ENCODE measurements at regions not wholly inside any gene's neighbourhood (a gene's known extent, or its start where the extent isn't known, plus 50 kb on each side); places are given as distances from the start of the nearest gene placed in this dataset.
A peak's percentile ranks its signal among the peaks of the same experiment; 100 is the strongest.

DNA sequence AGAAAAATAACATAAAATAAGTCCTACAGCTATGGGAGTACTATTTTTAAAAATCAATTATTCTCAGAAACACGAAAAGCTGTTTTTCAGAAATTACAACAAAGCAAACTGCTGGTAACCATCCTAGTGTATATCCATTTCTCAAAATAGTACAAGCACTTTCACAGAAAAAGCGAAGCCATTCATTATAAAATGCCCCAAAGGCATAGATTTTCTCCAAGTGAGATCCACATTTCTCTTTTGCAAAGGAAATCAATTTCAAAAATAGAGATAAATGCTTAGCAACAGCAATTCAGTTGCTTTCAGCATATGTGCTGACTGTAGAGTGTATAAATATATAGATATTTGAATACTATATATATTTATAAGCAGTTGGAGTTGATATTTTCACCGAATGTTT lies 1266.3 kb downstream of the SI start:
- Histone ChIP-seq H3K27ac (ENCODE audit: low read depth, low read length) (no peak overlapping the region), H2AK5ac (ENCODE audit: low read length) (no peak overlapping the region), H2BK5ac (ENCODE audit: low read length) (no peak overlapping the region)

DNA sequence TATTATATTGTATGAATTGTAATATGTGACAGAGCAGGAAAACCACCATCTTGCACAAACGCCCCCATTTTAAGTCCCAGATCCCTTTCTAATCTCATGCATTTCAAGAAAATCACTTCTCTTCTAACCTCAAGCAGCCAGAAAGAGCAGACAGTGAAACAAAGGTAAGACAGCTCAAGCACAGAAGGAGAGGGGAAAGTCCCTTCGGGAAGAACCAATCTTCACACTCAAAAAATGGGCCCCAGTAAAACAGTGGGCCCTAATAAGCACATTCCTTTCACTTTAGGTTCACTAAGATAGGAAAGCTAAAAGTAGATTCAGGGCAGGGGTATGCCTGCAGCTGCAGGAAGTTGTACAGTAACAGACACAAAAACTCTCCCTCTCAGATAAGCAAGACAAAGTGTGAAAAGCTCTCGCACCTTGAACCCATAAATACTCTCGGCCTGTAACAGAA lies 1268.7 kb downstream of the SI start:
- Histone ChIP-seq H4K8ac (ENCODE audit: low read depth, low read length) (no peak overlapping the region), H2BK5ac (ENCODE audit: low read length) (no peak overlapping the region), H3K36me3 (ENCODE audit: control insufficient read depth, insufficient read depth, low read length) (no peaks in the 10 kb centered on the region), H4K5ac (ENCODE audit: low read length) (no peak overlapping the region), H3K56ac (ENCODE audit: low read length) (no peak overlapping the region), H3K4me1 (ENCODE audit: control insufficient read depth, low read depth, low read length) (no peaks in the 10 kb centered on the region), H3K4ac (ENCODE audit: low read depth, low read length) (no peak overlapping the region), H3K4me2 (ENCODE audit: low read length) (no peak overlapping the region), H2BK120ac (ENCODE audit: low read depth, low read length) (no peak overlapping the region), H2AK5ac (ENCODE audit: low read length) (no peak overlapping the region), H3K79me1 (ENCODE audit: low read length) (no peaks in the 10 kb centered on the region), H3K9ac (ENCODE audit: low read length) (no peak overlapping the region), H3K23ac (ENCODE audit: low read length) (no peak overlapping the region), H3K27me3 (ENCODE audit: insufficient read depth, low read length, poor library complexity) (no peaks in the 10 kb centered on the region), H3K79me2 (ENCODE audit: control insufficient read depth, insufficient read depth, low read length) (no peaks in the 10 kb centered on the region), H2BK15ac (replicated peaks; ENCODE audit: low read depth) (no peak overlapping the region), H3K18ac (ENCODE audit: low read length) (no peak overlapping the region), H3K27ac (ENCODE audit: low read depth, low read length) (no peak overlapping the region), H3K4me3 (ENCODE audit: low read length) (no peak overlapping the region)
- peak; percentile 25 for DNase-seq
- WGBS (ENCODE audit: extremely low coverage, insufficient coverage, low lambda C conversion rate): no CpG with 5 or more reads among the region's 4 CpGs

More for the DNA sequence above, 1266.3 kb downstream of the SI start:
- Histone ChIP-seq H3K23ac (ENCODE audit: low read length) (no peak overlapping the region), H3K4me3 (ENCODE audit: low read length) (no peak overlapping the region), H3K79me2 (ENCODE audit: control insufficient read depth, insufficient read depth, low read length) (no peaks in the 10 kb centered on the region), H4K8ac (ENCODE audit: low read depth, low read length) (no peak overlapping the region), H3K4ac (ENCODE audit: low read depth, low read length) (no peak overlapping the region), H3K9ac (ENCODE audit: low read length) (no peak overlapping the region), H2BK120ac (ENCODE audit: low read depth, low read length) (no peak overlapping the region), H3K18ac (ENCODE audit: low read length) (no peak overlapping the region), H2BK15ac (replicated peaks; ENCODE audit: low read depth) (no peak overlapping the region), H3K56ac (ENCODE audit: low read length) (no peak overlapping the region), H4K5ac (ENCODE audit: low read length) (no peak overlapping the region), H3K79me1 (ENCODE audit: low read length) (no peaks in the 10 kb centered on the region), H3K27me3 (ENCODE audit: insufficient read depth, low read length, poor library complexity) (no peaks in the 10 kb centered on the region), H3K4me2 (ENCODE audit: low read length) (no peak overlapping the region), H3K4me1 (ENCODE audit: control insufficient read depth, low read depth, low read length) (no peaks in the 10 kb centered on the region), H3K36me3 (ENCODE audit: control insufficient read depth, insufficient read depth, low read length) (no peaks in the 10 kb centered on the region)
- no peak for DNase-seq
- no CpG with 5 or more reads among the region's 3 CpGs for WGBS (ENCODE audit: extremely low coverage, insufficient coverage, low lambda C conversion rate)

DNA sequence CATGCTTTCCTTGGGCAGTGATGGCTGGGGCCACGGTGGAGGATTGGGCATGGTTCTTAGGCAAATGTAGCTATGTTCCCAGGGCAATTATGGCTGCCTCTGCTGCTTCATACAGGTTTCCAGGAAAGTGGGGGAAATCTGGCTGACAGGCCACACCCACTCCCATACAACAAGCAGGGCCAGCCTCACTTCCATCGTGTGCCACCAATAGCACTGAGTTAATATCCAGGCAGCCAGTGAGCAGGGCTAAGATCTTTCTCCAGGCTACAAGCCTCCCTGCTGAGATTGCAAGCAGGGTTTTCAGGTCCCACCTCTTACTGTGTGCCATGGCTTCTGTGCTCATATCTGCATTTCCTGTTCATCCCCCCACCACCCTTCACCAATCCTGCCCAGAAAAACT lies 1291.9 kb downstream of the SI start:
- no peaks in the 10 kb centered on the region for H3K79me2 ChIP-seq (ENCODE audit: control insufficient read depth, insufficient read depth, low read length)

DNA sequence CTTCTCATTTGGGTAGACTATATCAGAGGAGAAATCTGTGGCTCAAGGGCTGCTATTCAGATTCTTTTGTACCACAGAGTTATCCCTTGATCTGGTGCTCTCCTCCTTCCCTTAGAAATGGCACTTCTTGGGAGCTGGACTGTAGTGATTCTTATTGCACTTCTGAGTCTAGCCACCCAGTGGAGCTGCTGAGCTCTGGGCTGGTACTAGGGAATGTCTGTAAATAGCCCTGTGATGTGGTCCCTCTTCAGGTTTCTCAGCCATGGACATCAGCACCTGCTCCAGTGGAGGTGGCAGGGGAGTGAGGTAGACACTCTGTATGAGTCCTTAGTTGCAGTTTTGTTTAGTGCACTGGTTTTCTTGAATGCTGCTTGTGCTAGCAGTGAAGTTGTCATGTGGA lies 1292.6 kb downstream of the SI start:
- no peak overlapping the region for H3K18ac ChIP-seq (ENCODE audit: low read length)
- H3K56ac ChIP-seq (ENCODE audit: low read length): no peak overlapping the region
- H3K9ac ChIP-seq (ENCODE audit: low read length): no peak overlapping the region
- no peak overlapping the region for H4K8ac ChIP-seq (ENCODE audit: low read depth, low read length)
- H3K27ac ChIP-seq (ENCODE audit: low read depth, low read length): no peak overlapping the region
- no peak overlapping the region for H2BK15ac ChIP-seq (replicated peaks; ENCODE audit: low read depth)
- no peaks in the 10 kb centered on the region for H3K79me1 ChIP-seq (ENCODE audit: low read length)
- H3K4me2 ChIP-seq (ENCODE audit: low read length): no peak overlapping the region
- no peak overlapping the region for H2BK120ac ChIP-seq (ENCODE audit: low read depth, low read length)
- H4K5ac ChIP-seq (ENCODE audit: low read length): no peak overlapping the region
- H3K4me1 ChIP-seq (ENCODE audit: control insufficient read depth, low read depth, low read length): no peaks in the 10 kb centered on the region
- H3K27me3 ChIP-seq (ENCODE audit: insufficient read depth, low read length, poor library complexity): no peaks in the 10 kb centered on the region
- H2AK5ac ChIP-seq (ENCODE audit: low read length): no peak overlapping the region
- no peak overlapping the region for H3K23ac ChIP-seq (ENCODE audit: low read length)
- no peak overlapping the region for H3K4ac ChIP-seq (ENCODE audit: low read depth, low read length)
- DNase-seq: peak; percentile 73
- H3K4me3 ChIP-seq (ENCODE audit: low read length): no peak overlapping the region
- no peaks in the 10 kb centered on the region for H3K36me3 ChIP-seq (ENCODE audit: control insufficient read depth, insufficient read depth, low read length)
- no peaks in the 10 kb centered on the region for H3K79me2 ChIP-seq (ENCODE audit: control insufficient read depth, insufficient read depth, low read length)
- no peak overlapping the region for H2BK5ac ChIP-seq (ENCODE audit: low read length)

More for the DNA sequence above, 1291.9 kb downstream of the SI start:
- no peak overlapping the region for H2BK5ac ChIP-seq (ENCODE audit: low read length)
- H4K5ac ChIP-seq (ENCODE audit: low read length): no peak overlapping the region
- H2BK120ac ChIP-seq (ENCODE audit: low read depth, low read length): no peak overlapping the region
- no peaks in the 10 kb centered on the region for H3K36me3 ChIP-seq (ENCODE audit: control insufficient read depth, insufficient read depth, low read length)
- no peak overlapping the region for H2AK5ac ChIP-seq (ENCODE audit: low read length)
- no peaks in the 10 kb centered on the region for H3K79me1 ChIP-seq (ENCODE audit: low read length)
- H2BK15ac ChIP-seq (replicated peaks; ENCODE audit: low read depth): no peak overlapping the region
- no peak overlapping the region for H3K4me2 ChIP-seq (ENCODE audit: low read length)
- WGBS (ENCODE audit: extremely low coverage, insufficient coverage, low lambda C conversion rate): no CpG with 5 or more reads among the region's 2 CpGs
- H3K4ac ChIP-seq (ENCODE audit: low read depth, low read length): no peak overlapping the region
- no peak overlapping the region for H3K9ac ChIP-seq (ENCODE audit: low read length)
- H3K23ac ChIP-seq (ENCODE audit: low read length): no peak overlapping the region
- no peak overlapping the region for H4K8ac ChIP-seq (ENCODE audit: low read depth, low read length)
- no peaks in the 10 kb centered on the region for H3K27me3 ChIP-seq (ENCODE audit: insufficient read depth, low read length, poor library complexity)
- no peaks in the 10 kb centered on the region for H3K4me1 ChIP-seq (ENCODE audit: control insufficient read depth, low read depth, low read length)
- no peak overlapping the region for H3K4me3 ChIP-seq (ENCODE audit: low read length)
- H3K18ac ChIP-seq (ENCODE audit: low read length): no peak overlapping the region
- H3K56ac ChIP-seq (ENCODE audit: low read length): no peak overlapping the region
- H3K27ac ChIP-seq (ENCODE audit: low read depth, low read length): no peak overlapping the region
- no peak for DNase-seq

GRCh38 chr3:163779396-163780344 lies 1298.6 kb downstream of the SI start:
- H3K4ac ChIP-seq (ENCODE audit: low read depth, low read length): no peak overlapping the region
- no peaks in the 10 kb centered on the region for H3K27me3 ChIP-seq (ENCODE audit: insufficient read depth, low read length, poor library complexity)
- no peak overlapping the region for H2BK5ac ChIP-seq (ENCODE audit: low read length)
- H4K5ac ChIP-seq (ENCODE audit: low read length): no peak overlapping the region
- no peak overlapping the region for H3K23ac ChIP-seq (ENCODE audit: low read length)
- H3K18ac ChIP-seq (ENCODE audit: low read length): no peak overlapping the region
- no peak overlapping the region for H3K27ac ChIP-seq (ENCODE audit: low read depth, low read length)
- no peak overlapping the region for H2BK120ac ChIP-seq (ENCODE audit: low read depth, low read length)
- H3K79me2 ChIP-seq (ENCODE audit: control insufficient read depth, insufficient read depth, low read length): no peaks in the 10 kb centered on the region
- H4K8ac ChIP-seq (ENCODE audit: low read depth, low read length): no peak overlapping the region
- H3K56ac ChIP-seq (ENCODE audit: low read length): no peak overlapping the region
- H2BK15ac ChIP-seq (replicated peaks; ENCODE audit: low read depth): no peak overlapping the region
- no peak overlapping the region for H3K4me3 ChIP-seq (ENCODE audit: low read length)
- H3K4me2 ChIP-seq (ENCODE audit: low read length): no peak overlapping the region
- H3K4me1 ChIP-seq (ENCODE audit: control insufficient read depth, low read depth, low read length): no peaks in the 10 kb centered on the region
- no peaks in the 10 kb centered on the region for H3K36me3 ChIP-seq (ENCODE audit: control insufficient read depth, insufficient read depth, low read length)
- no CpG with 5 or more reads among the region's 13 CpGs for WGBS (ENCODE audit: extremely low coverage, insufficient coverage, low lambda C conversion rate)
- H3K9ac ChIP-seq (ENCODE audit: low read length): no peak overlapping the region
- no peaks in the 10 kb centered on the region for H3K79me1 ChIP-seq (ENCODE audit: low read length)
- peak; percentile 58 for DNase-seq
- H2AK5ac ChIP-seq (ENCODE audit: low read length): no peak overlapping the region

DNA sequence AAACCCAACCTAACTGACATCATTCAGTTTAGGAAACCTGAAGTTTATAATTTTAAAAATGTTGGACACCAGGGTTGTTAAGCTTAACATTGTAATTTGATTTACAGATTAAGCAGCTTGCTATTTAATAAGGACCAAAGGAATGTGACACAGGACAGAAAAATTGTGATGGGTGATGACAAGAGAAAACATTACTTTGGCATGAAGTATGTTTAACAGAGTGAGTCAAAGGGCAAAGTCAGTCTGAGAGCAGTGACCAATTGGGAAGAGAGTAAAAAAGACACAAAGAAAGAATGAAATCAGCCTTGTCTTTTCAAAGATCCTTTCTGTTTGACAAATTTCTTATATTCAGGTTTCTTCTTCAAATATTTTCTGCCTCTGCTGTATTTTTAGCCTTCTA lies 1301.6 kb downstream of the SI start:
- Histone ChIP-seq H3K27ac (ENCODE audit: low read depth, low read length) (no peak overlapping the region), H4K5ac (ENCODE audit: low read length) (no peak overlapping the region), H3K23ac (ENCODE audit: low read length) (no peak overlapping the region), H3K79me1 (ENCODE audit: low read length) (no peaks in the 10 kb centered on the region), H3K4me3 (ENCODE audit: low read length) (no peak overlapping the region), H2BK15ac (replicated peaks; ENCODE audit: low read depth) (no peak overlapping the region), H3K56ac (ENCODE audit: low read length) (no peak overlapping the region), H3K9ac (ENCODE audit: low read length) (no peak overlapping the region), H3K36me3 (ENCODE audit: control insufficient read depth, insufficient read depth, low read length) (no peaks in the 10 kb centered on the region), H3K4ac (ENCODE audit: low read depth, low read length) (no peak overlapping the region), H3K18ac (ENCODE audit: low read length) (no peak overlapping the region), H3K79me2 (ENCODE audit: control insufficient read depth, insufficient read depth, low read length) (no peaks in the 10 kb centered on the region), H3K4me1 (ENCODE audit: control insufficient read depth, low read depth, low read length) (no peaks in the 10 kb centered on the region), H2AK5ac (ENCODE audit: low read length) (no peak overlapping the region), H3K27me3 (ENCODE audit: insufficient read depth, low read length, poor library complexity) (no peaks in the 10 kb centered on the region), H4K8ac (ENCODE audit: low read depth, low read length) (no peak overlapping the region), H3K4me2 (ENCODE audit: low read length) (no peak overlapping the region), H2BK5ac (ENCODE audit: low read length) (no peak overlapping the region), H2BK120ac (ENCODE audit: low read depth, low read length) (no peak overlapping the region)
- DNase-seq: no peak

Measured in mesendoderm (in vitro differentiated cells).